Lung (tissue), 11 donors: ENCODE measurements at regions not wholly inside any gene's neighbourhood (a gene's known extent, or its start where the extent isn't known, plus 50 kb on each side); places are given as distances from the start of the nearest gene placed in this dataset.

Experiments used
- ATAC-seq: fragments of 200-7000 bp; cut with Tn5 transposase; one replicate; pipeline ENCODE4 v1.9.1; 2020; ENCODE audit warnings: moderate number of reproducible peaks; ENCODE audit not compliant: insufficient read depth, low FRiP score
- DNase-seq, 3 donors: peaks; one replicate each; pipeline ENCODE4 v3.0.0-alpha.2; 2013 to 2017
- H3K27ac ChIP-seq, 2 donors: one replicate each; pipeline ENCODE4 v1.5.1; 2013; ENCODE audit warnings: mild to moderate bottlenecking in 2 of 2, moderate library complexity in 2 of 2, control low read depth in 1 of 2, inconsistent platforms in 1 of 2, low read depth in 1 of 2, low read length in 1 of 2
- H3K27me3 ChIP-seq, 3 donors: one replicate each; pipeline ENCODE4 v1.5.1; 2013; ENCODE audit warnings: low read length in 2 of 3; ENCODE audit not compliant: control insufficient read depth in 3 of 3, insufficient read depth in 3 of 3
- H3K36me3 ChIP-seq, 4 donors: one replicate each; pipeline ENCODE4 v1.5.1; 2013; ENCODE audit warnings: low read length in 4 of 4, mild to moderate bottlenecking in 1 of 4, moderate library complexity in 1 of 4; ENCODE audit not compliant: control insufficient read depth in 4 of 4, insufficient read depth in 4 of 4
- H3K4me1 ChIP-seq, 5 donors: one replicate each; pipeline ENCODE4 v1.5.1; 2013; ENCODE audit warnings: low read length in 5 of 5, mild to moderate bottlenecking in 2 of 5, moderate library complexity in 1 of 5; ENCODE audit not compliant: control insufficient read depth in 5 of 5, insufficient read depth in 5 of 5
- H3K4me3 ChIP-seq: one replicate; pipeline ENCODE4 v1.5.1; 2013; ENCODE audit warnings: mild to moderate bottlenecking, control low read depth, moderate library complexity
- H3K9ac ChIP-seq, 2 donors: one replicate each; pipeline ENCODE4 v1.5.1; 2013; ENCODE audit warnings: low read length in 2 of 2, control low read depth in 1 of 2; ENCODE audit not compliant: insufficient read depth in 1 of 2
- H3K9me3 ChIP-seq, 4 donors: one replicate each; pipeline ENCODE4 v1.5.1; 2013; ENCODE audit warnings: low read length in 3 of 4, mild to moderate bottlenecking in 1 of 4, moderate library complexity in 1 of 4; ENCODE audit not compliant: control insufficient read depth in 4 of 4, insufficient read depth in 3 of 4
- WGBS, 2 donors: extraction: QIAGEN DNeasy Blood & Tissue Kit; methylation state at CpG; one replicate each; pipeline ENCODE4 v1.1.7; 2013; 5-methylcytosine and 5-hydroxymethylcytosine counted together
- TF ChIP-seq, protein P1 (sequence below): IDR thresholded peaks from 2 replicates; pipeline ENCODE4 v1.5.1; 2012; ENCODE audit warnings: mild to moderate bottlenecking; ENCODE audit errors: control extremely low read depth, extremely low read depth
- donor health status: control.
- donor health status: control.
- donor health status: Bipolar disorder and iron deficiency.
- donor health status: healthy.
- donor health status: DM: yes; HTN: yes; CAD: no.

DNA sequence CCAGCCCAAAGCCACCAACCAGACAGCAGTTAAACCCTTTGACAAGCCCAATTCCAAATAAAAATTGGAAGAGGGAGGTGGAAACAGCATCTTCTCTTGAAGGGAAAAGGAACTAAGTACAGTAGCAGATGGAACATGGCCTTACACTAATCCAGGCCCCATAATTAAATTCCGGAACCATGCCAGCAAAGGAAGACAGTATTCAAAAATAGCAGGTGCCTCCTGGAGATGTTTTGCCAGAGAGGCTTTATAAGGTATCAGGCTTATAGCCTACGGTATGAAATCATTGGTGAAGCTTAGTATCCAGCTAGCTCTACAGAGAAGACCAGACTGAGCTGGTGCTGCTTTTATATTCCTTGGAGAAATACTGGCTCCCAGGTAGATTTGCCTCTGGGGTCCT is 344.1 kb upstream of the API5 start:
- Histone ChIP-seq H3K36me3 (no peaks in the 10 kb centered on the region), H3K4me1 (no peaks in the 10 kb centered on the region), H3K9me3 (no peaks in the 10 kb centered on the region), H3K9ac (no peak overlapping the region), H3K27me3 (no peaks in the 10 kb centered on the region), H3K4me3 (no peak overlapping the region), H3K27ac (no peak overlapping the region)
- no peak for DNase-seq
- 90 to 92% methylated on average over 2 of the region's 2 CpGs for WGBS, 2 donors
- ATAC-seq: no peak
- TF ChIP-seq, protein P1, sequence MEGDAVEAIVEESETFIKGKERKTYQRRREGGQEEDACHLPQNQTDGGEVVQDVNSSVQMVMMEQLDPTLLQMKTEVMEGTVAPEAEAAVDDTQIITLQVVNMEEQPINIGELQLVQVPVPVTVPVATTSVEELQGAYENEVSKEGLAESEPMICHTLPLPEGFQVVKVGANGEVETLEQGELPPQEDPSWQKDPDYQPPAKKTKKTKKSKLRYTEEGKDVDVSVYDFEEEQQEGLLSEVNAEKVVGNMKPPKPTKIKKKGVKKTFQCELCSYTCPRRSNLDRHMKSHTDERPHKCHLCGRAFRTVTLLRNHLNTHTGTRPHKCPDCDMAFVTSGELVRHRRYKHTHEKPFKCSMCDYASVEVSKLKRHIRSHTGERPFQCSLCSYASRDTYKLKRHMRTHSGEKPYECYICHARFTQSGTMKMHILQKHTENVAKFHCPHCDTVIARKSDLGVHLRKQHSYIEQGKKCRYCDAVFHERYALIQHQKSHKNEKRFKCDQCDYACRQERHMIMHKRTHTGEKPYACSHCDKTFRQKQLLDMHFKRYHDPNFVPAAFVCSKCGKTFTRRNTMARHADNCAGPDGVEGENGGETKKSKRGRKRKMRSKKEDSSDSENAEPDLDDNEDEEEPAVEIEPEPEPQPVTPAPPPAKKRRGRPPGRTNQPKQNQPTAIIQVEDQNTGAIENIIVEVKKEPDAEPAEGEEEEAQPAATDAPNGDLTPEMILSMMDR: no peak

DNA sequence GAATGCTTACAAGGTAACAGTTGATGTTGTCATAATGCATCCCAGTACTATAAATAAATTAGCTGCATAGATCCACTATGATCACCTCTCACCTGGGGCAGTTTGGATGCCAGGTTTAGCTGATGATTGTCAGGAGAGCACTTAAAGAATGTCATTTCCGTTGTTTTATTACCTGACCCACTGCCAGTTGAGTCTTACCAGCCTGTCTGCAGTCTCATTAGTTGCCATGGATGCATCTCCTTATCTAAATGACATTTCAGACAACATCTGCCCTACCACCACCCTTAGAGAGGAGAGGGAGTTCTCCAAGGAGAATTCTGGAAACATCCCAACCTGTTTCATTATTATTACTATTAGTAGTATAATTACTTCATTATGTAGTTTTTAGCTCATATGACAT is 339.1 kb upstream of the API5 start:
- Histone ChIP-seq H3K36me3 (no peaks in the 10 kb centered on the region), H3K4me3 (no peak overlapping the region), H3K4me1 (no peaks in the 10 kb centered on the region), H3K27ac (no peak overlapping the region), H3K9ac (no peak overlapping the region), H3K9me3 (no peaks in the 10 kb centered on the region), H3K27me3 (no peaks in the 10 kb centered on the region)
- DNase-seq (no peak), ATAC-seq (no peak)
- TF ChIP-seq, protein P1: no peak
- WGBS, 2 donors: 22 to 41% methylated on average over 1 of the region's 1 CpG

DNA sequence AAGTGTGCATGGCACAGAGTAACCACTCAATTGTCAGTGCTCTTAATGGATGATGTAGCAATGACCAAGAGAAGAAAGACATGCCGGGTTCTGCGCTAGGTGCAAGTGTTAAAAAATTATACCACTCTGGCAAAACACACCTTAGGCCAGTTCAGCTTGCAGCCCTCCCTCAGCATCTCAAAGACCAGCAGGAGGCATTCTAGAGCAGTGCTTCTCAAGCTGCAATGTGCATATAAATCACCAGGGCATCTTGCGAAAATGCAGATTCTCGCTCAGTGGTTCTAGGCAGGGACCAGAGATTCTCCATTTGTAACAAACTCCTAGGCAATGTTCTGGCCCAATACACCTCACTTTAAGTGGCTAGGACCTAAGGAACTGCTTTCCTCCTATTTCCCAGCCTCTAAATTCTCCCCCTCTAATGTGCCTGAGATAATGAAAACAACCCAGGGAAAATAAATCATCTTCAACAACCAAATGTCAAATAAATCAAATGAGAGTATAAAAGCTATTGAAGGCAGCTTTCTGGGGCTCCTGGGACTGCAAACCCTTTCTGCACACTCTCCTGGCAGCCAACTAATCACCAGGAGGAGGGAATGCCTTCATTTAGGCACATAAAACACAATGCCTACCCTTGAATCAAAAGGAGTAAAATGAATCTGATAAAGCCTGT is 337.2 kb upstream of the API5 start:
- 80 to 82% methylated on average over 4 of the region's 4 CpGs for WGBS, 2 donors
- no peak for ATAC-seq
- Histone ChIP-seq H3K9ac (no peak overlapping the region), H3K27me3 (no peaks in the 10 kb centered on the region), H3K9me3 (no peaks in the 10 kb centered on the region), H3K4me3 (no peak overlapping the region), H3K27ac (no peak overlapping the region), H3K4me1 (no peaks in the 10 kb centered on the region), H3K36me3 (no peaks in the 10 kb centered on the region)
- no peak for DNase-seq
- TF ChIP-seq, protein P1: no peak

DNA sequence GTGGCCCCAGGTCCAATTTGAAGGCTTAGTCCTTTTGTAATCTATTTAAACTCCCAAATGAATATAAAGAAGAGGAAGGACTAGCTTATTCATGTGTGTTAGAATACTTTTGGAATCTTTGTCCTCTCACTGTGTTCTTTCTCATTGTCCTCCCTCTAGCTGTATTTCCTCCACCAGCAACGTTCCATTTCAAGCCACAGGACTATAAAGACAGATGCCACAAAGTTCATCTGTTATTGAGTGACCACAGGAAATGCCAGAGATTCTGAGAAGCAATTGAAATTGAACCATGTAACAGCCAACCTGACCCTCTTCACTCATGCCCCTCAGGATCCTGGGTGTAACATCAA is 336.6 kb upstream of the API5 start:
- DNase-seq (no peak), ATAC-seq (no peak)
- H3K27me3 ChIP-seq: no peaks in the 10 kb centered on the region
- H3K36me3 ChIP-seq: no peaks in the 10 kb centered on the region
- H3K9me3 ChIP-seq: no peaks in the 10 kb centered on the region
- 6 to 12% methylated on average over 1 of the region's 1 CpG for WGBS, 2 donors
- H3K4me1 ChIP-seq: no peaks in the 10 kb centered on the region
- TF ChIP-seq, protein P1: no peak
- no peak overlapping the region for H3K9ac ChIP-seq
- H3K4me3 ChIP-seq: no peak overlapping the region
- no peak overlapping the region for H3K27ac ChIP-seq
